ENCODE measurements at regions not wholly inside any gene's neighbourhood (a gene's known extent, or its start where the extent isn't known, plus 50 kb on each side); places are given as distances from the start of the nearest gene placed in this dataset.

- no peak for TF ChIP-seq YY1 (IDR thresholded peaks at IDR 0.05; ENCODE audit: insufficient read depth, insufficient read length)
- TF ChIP-seq SUZ12 (IDR thresholded peaks at IDR 0.05; ENCODE audit: extremely low read depth, insufficient read depth, insufficient read length): no peak
- no peak for TF ChIP-seq ZNF274 (IDR thresholded peaks at IDR 0.05; ENCODE audit: low read depth, low read length)
Measured at GRCh38 chr13:47298506-47298905, 401.7 kb upstream of the HTR2A start.
